Spleen (tissue), 11 donors: ENCODE measurements at regions not wholly inside any gene's neighbourhood (a gene's known extent, or its start where the extent isn't known, plus 50 kb on each side); places are given as distances from the start of the nearest gene placed in this dataset.

Source experiments
- DNase-seq: peaks from one replicate; pipeline ENCODE4 v3.0.0-alpha.2; 2020
- H3K27ac ChIP-seq, 8 donors: fragments of 200-600 bp; sonication (generic) in 7 of 8; 1 replicate in 4 of 8; 2 replicates in 4 of 8; pipeline versions ENCODE4 v1.5.0 to v1.8.0; 2016 to 2021; ENCODE audit warnings: inconsistent platforms in 4 of 8, mild to moderate bottlenecking in 4 of 8, moderate library complexity in 1 of 8
- H3K27me3 ChIP-seq, 7 donors: fragments of 200-600 bp; sonication (generic) in 6 of 7; replicated peaks in 1 of 7; 1 replicate in 4 of 7; 2 replicates in 3 of 7; pipeline versions ENCODE4 v1.5.0 to v1.8.0; 2016 to 2021; ENCODE audit warnings: inconsistent platforms in 3 of 7, mild to moderate bottlenecking in 1 of 7
- H3K36me3 ChIP-seq, 6 donors: fragments of 200-600 bp; sonication (generic) in 5 of 6; 1 replicate in 4 of 6; 2 replicates in 2 of 6; pipeline versions ENCODE4 v1.5.0 to v1.8.0; 2016 to 2021; ENCODE audit warnings: inconsistent platforms in 2 of 6
- H3K4me1 ChIP-seq, 6 donors: fragments of 200-600 bp; sonication (generic) in 5 of 6; 1 replicate in 3 of 6; 2 replicates in 3 of 6; pipeline versions ENCODE4 v1.5.0 to v1.8.0; 2016 to 2021; ENCODE audit warnings: inconsistent platforms in 3 of 6
- H3K4me3 ChIP-seq, 8 donors: fragments of 200-600 bp; sonication (generic) in 7 of 8; 1 replicate in 4 of 8; 2 replicates in 4 of 8; pipeline versions ENCODE4 v1.5.0 to v1.8.0; 2016 to 2021; ENCODE audit warnings: inconsistent platforms in 4 of 8, mild to moderate bottlenecking in 4 of 8, moderate library complexity in 2 of 8
- H3K9me3 ChIP-seq, 8 donors: fragments of 200-600 bp; sonication (generic) in 7 of 8; 1 replicate in 4 of 8; 2 replicates in 4 of 8; pipeline versions ENCODE4 v1.5.0 to v1.8.0; 2016 to 2021; ENCODE audit warnings: inconsistent platforms in 4 of 8
- POLR2A ChIP-seq, 3 donors: fragments of 450-650 bp; IDR thresholded peaks; one replicate each; pipeline ENCODE4 v1.5.1; 2017; ENCODE audit warnings: antibody characterized with exemption in 3 of 3, mild to moderate bottlenecking in 1 of 3
- POLR2AphosphoS5 ChIP-seq, 3 donors: sonication (generic); formaldehyde crosslinking; IDR thresholded peaks; one replicate each; pipeline ENCODE4 v1.5.1; 2017; ENCODE audit warnings: antibody characterized with exemption in 3 of 3
- WGBS, 5 donors: extraction: QIAGEN DNeasy Blood & Tissue Kit in 3 of 5; methylation state at CpG; one replicate each; pipeline versions ENCODE4 v1.1.5 to v1.1.7; 2013 to 2018; 5-methylcytosine and 5-hydroxymethylcytosine counted together
- intact Hi-C: fragments of 100-400 bp; cut with DNase I; formaldehyde crosslinking; loops from one replicate; pipeline ENCODE4 v1.15.0; 2023; ENCODE audit warnings: low total_unique reads
- TF ChIP-seq, protein P1 (sequence below), 11 experiments: fragments of 200-600 bp in 7 of 11; fragments of 450-650 bp in 4 of 11; sonication (generic) in 4 of 11; IDR thresholded peaks in 8 of 11; conservative IDR thresholded peaks in 3 of 11; 1 replicate in 7 of 11; 2 replicates in 4 of 11; pipeline versions ENCODE4 v1.4.0 to v1.8.0; 2016 to 2021; ENCODE audit warnings: antibody characterized with exemption in 11 of 11, inconsistent platforms in 4 of 11, mild to moderate bottlenecking in 1 of 11
- donor health status: healthy with polysubstance abuse.
- donor health status: DM: no; HTN: no; CAD: no; lungs with moderate emphysema.
- donor health status: DM: no; HTN: no; CAD: no.
- donor health status: Bipolar disorder and iron deficiency.
- donor health status: healthy.
- donor health status: DM: no; HTN: no; CAD: no.
- donor health status: DM: yes; HTN: yes; CAD: no.

DNA sequence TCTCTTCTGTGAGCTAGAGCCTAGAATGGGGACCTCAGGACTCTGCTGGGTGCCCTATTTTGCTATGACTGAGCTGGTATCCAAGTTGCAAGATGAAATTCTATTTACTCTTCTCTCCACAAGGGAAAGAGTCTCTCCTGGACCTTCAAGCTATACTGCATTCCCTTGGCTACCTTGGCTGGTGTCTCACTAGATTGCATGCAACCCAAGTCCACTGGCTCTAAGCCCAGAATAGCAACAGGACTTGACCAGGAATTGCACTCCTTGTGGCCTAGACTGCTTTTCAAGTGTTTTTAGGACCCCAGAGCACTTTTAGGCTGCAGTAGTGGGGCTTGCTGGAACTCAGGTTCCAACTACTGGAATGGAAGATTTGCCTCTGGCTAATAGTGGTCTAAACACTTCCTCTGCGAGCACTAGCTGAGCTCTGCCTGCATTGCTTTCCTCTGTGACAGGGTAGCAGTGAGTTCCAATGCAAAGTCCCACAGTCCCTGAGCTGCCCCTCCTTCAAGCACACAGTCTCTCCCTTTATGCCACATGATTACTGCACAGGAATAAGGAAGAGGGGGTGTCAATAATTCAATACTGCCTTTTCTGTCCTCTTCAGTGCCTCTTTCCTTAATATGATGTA is 1009.1 kb upstream of the FLRT2 start:
- Histone ChIP-seq H3K27ac (no peak overlapping the region), H3K9me3 (peaks cover 0 to 15% (median 0%) of the 10 kb centered on the region in 8 donors), H3K4me3 (no peak overlapping the region), H3K36me3 (no peaks in the 10 kb centered on the region), H3K27me3 (no peaks in the 10 kb centered on the region), H3K4me1 (no peaks in the 10 kb centered on the region)
- intact Hi-C loops, result no loop called here
- 80 to 95% (median 81%) methylated on average over 1 of the region's 1 CpG for WGBS, 5 donors
- no peak for TF ChIP-seq POLR2AphosphoS5 (IDR thresholded peaks at IDR 0.05)
- TF ChIP-seq, protein P1, sequence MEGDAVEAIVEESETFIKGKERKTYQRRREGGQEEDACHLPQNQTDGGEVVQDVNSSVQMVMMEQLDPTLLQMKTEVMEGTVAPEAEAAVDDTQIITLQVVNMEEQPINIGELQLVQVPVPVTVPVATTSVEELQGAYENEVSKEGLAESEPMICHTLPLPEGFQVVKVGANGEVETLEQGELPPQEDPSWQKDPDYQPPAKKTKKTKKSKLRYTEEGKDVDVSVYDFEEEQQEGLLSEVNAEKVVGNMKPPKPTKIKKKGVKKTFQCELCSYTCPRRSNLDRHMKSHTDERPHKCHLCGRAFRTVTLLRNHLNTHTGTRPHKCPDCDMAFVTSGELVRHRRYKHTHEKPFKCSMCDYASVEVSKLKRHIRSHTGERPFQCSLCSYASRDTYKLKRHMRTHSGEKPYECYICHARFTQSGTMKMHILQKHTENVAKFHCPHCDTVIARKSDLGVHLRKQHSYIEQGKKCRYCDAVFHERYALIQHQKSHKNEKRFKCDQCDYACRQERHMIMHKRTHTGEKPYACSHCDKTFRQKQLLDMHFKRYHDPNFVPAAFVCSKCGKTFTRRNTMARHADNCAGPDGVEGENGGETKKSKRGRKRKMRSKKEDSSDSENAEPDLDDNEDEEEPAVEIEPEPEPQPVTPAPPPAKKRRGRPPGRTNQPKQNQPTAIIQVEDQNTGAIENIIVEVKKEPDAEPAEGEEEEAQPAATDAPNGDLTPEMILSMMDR (IDR thresholded peaks at IDR 0.05 in 8 of 11, conservative IDR thresholded peaks at IDR 0.05 in 3 of 11), result no peak
- no peak for TF ChIP-seq POLR2A (IDR thresholded peaks at IDR 0.05)
- no peak for DNase-seq

GRCh38 chr14:84523746-84524145 is 1006.2 kb upstream of the FLRT2 start:
- 79 to 96% (median 84%) methylated on average over 2 of the region's 2 CpGs for WGBS, 5 donors
- H3K4me3 ChIP-seq, result no peak overlapping the region
- H3K27me3 ChIP-seq, result no peaks in the 10 kb centered on the region
- H3K36me3 ChIP-seq, result no peaks in the 10 kb centered on the region
- no peak for DNase-seq
- no peaks in the 10 kb centered on the region for H3K4me1 ChIP-seq
- intact Hi-C loops, result no loop called here
- TF ChIP-seq POLR2A (IDR thresholded peaks at IDR 0.05), result no peak
- TF ChIP-seq POLR2AphosphoS5 (IDR thresholded peaks at IDR 0.05), result no peak
- H3K9me3 ChIP-seq, result peaks cover 0 to 15% (median 0%) of the 10 kb centered on the region in 8 donors
- H3K27ac ChIP-seq, result no peak overlapping the region

GRCh38 chr14:84527706-84528105 is 1002.2 kb upstream of the FLRT2 start:
- H3K27ac ChIP-seq, result no peak overlapping the region
- WGBS, 5 donors, result 53 to 67% (median 61%) methylated on average over 3 of the region's 3 CpGs
- no peak for DNase-seq
- intact Hi-C loops, result no loop called here
- no peaks in the 10 kb centered on the region for H3K27me3 ChIP-seq
- no peaks in the 10 kb centered on the region for H3K9me3 ChIP-seq
- H3K36me3 ChIP-seq, result no peaks in the 10 kb centered on the region
- TF ChIP-seq, protein P1 (IDR thresholded peaks at IDR 0.05 in 8 of 11, conservative IDR thresholded peaks at IDR 0.05 in 3 of 11), result no peak
- TF ChIP-seq POLR2AphosphoS5 (IDR thresholded peaks at IDR 0.05), result no peak
- TF ChIP-seq POLR2A (IDR thresholded peaks at IDR 0.05), result no peak
- no peak overlapping the region for H3K4me3 ChIP-seq
- H3K4me1 ChIP-seq, result no peaks in the 10 kb centered on the region

- Histone ChIP-seq H3K36me3 (no peaks in the 10 kb centered on the region), H3K4me1 (no peaks in the 10 kb centered on the region), H3K27ac (no peak overlapping the region), H3K27me3 (no peaks in the 10 kb centered on the region), H3K4me3 (no peak overlapping the region), H3K9me3 (peaks cover 0 to 4% (median 0%) of the 10 kb centered on the region in 8 donors)
- 89 to 93% (median 91%) methylated on average over 2 of the region's 2 CpGs for WGBS, 5 donors
- intact Hi-C loops, result no loop called here
- no peak for TF ChIP-seq POLR2A (IDR thresholded peaks at IDR 0.05)
- DNase-seq, result no peak
Measured at GRCh38 chr14:84532016-84532415, 997.9 kb upstream of the FLRT2 start.

DNA sequence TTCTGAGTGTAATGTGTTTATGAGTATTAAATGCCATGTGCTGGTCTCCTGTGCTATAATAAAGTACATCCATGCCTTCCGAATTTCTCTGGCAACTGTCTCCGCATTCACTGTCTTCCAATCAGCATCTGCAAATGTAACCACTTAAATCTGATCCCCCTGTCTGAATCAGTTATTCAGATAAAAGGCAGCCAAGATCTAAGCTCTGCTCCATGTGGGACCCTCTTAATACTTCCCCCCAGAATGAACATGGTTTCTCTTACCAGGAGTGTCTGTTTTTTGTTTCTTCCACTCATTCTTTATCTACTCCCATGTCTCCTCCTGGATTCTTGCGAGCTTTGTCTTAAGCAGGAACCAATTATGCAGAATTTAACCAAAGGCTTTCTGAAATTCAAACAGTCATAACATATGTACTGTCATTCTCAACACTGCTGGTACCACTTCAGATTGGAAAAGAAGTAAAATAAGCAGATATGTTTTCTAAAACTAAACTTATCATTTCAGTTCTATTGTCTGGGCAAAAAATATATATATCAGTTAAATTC is 996.7 kb upstream of the FLRT2 start:
- H3K27ac ChIP-seq, result no peak overlapping the region
- no peaks in the 10 kb centered on the region for H3K4me1 ChIP-seq
- 84 to 92% (median 88%) methylated on average over 3 of the region's 3 CpGs for WGBS, 5 donors
- no peak overlapping the region for H3K4me3 ChIP-seq
- no peaks in the 10 kb centered on the region for H3K36me3 ChIP-seq
- H3K9me3 ChIP-seq, result peaks cover 0 to 4% (median 0%) of the 10 kb centered on the region in 8 donors
- DNase-seq, result no peak
- TF ChIP-seq, protein P1 (IDR thresholded peaks at IDR 0.05 in 8 of 11, conservative IDR thresholded peaks at IDR 0.05 in 3 of 11), result no peak
- no peak for TF ChIP-seq POLR2AphosphoS5 (IDR thresholded peaks at IDR 0.05)
- intact Hi-C loops, result no loop called here
- no peaks in the 10 kb centered on the region for H3K27me3 ChIP-seq
